GM12874 (cell line): ENCODE measurements at regions not wholly inside any gene's neighbourhood (a gene's known extent, or its start where the extent isn't known, plus 50 kb on each side); places are given as distances from the start of the nearest gene placed in this dataset.

ENCODE experiments used
- CTCF ChIP-seq: IDR thresholded peaks from 2 replicates; pipeline ENCODE4 v1.5.1; 2011; ENCODE audit warnings: low read depth, mild to moderate bottlenecking, control low read depth, low read length, moderate library complexity; ENCODE audit not compliant: insufficient read depth

GRCh38 chr2:120819720-120820210, 84.1 kb downstream of the GLI2 start:
- no peak for TF ChIP-seq CTCF

GRCh38 chr2:120820263-120820952, 84.7 kb downstream of the GLI2 start:
- no peak for TF ChIP-seq CTCF

GRCh38 chr2:120820953-120821279, 85.2 kb downstream of the GLI2 start:
- TF ChIP-seq CTCF, result no peak

GRCh38 chr2:120821446-120822160, 85.9 kb downstream of the GLI2 start:
- TF ChIP-seq CTCF, result no peak

- no peak for TF ChIP-seq CTCF
Measured at GRCh38 chr2:120822933-120823332, 87.3 kb downstream of the GLI2 start.

- no peak for TF ChIP-seq CTCF
Measured at GRCh38 chr2:120823551-120823950, 87.9 kb downstream of the GLI2 start.

GRCh38 chr2:120824246-120824645, 88.6 kb downstream of the GLI2 start:
- TF ChIP-seq CTCF, result no peak
